ENCODE measurements at regions not wholly inside any gene's neighbourhood (a gene's known extent, or its start where the extent isn't known, plus 50 kb on each side); places are given as distances from the start of the nearest gene placed in this dataset.
"Not testable (repeated sequence)": the region's sequence is repeated elsewhere in the genome, so short reads cannot be mapped to it uniquely, and the experiment has no call there.

GRCh38 chr9:30292026-30292425 lies 2092.4 kb upstream of the ACO1 start:
- H3K79me1 ChIP-seq (ENCODE audit: low read depth, low read length); POLR2A ChIA-PET (ENCODE audit: partially characterized antibody); H3K56ac ChIP-seq (replicated peaks; ENCODE audit: insufficient read length, low read depth, low read length); H4K5ac ChIP-seq (ENCODE audit: insufficient read length, low read depth, low read length); H2BK12ac ChIP-seq (ENCODE audit: low read depth, low read length); H3K27ac ChIP-seq (ENCODE audit: low read depth, low read length); H3K18ac ChIP-seq (ENCODE audit: extremely low read depth, low read length); H4K20me1 ChIP-seq (replicated peaks in 1 of 2; ENCODE audit: control insufficient read depth in 1 of 2, insufficient read depth in 2 of 2, low read length in 2 of 2); DNase-seq (ENCODE audit: low read depth in 1 of 2, low spot score in 2 of 2); H2BK120ac ChIP-seq (replicated peaks; ENCODE audit: low read depth, low read length); H4K8ac ChIP-seq (ENCODE audit: extremely low read depth, insufficient read depth, low read length); H3K4ac ChIP-seq (replicated peaks; ENCODE audit: insufficient read length, low read depth, low read length); H3K9ac ChIP-seq (replicated peaks in 1 of 4; ENCODE audit: extremely low read depth in 1 of 4, low read depth in 3 of 4, low read length in 3 of 4); H3K4me2 ChIP-seq (ENCODE audit: insufficient read depth in 1 of 2, low read depth in 2 of 2, low read length in 2 of 2); H2BK5ac ChIP-seq (ENCODE audit: low read depth, low read length); H3K14ac ChIP-seq (ENCODE audit: insufficient read length); FAIRE-seq; H3K4me3 ChIP-seq (ENCODE audit: extremely low read depth in 1 of 4, insufficient read depth in 2 of 4, low read depth in 3 of 4, low read length in 4 of 4); H2AFZ ChIP-seq (ENCODE audit: low read length); H3K79me2 ChIP-seq (ENCODE audit: control insufficient read depth in 1 of 2, insufficient read depth in 2 of 2, low read length in 2 of 2); H4K91ac ChIP-seq (replicated peaks; ENCODE audit: insufficient read length, low read length); H3K23ac ChIP-seq (ENCODE audit: insufficient read length); H2AK5ac ChIP-seq (ENCODE audit: low read depth, low read length); H3K27me3 ChIP-seq (replicated peaks in 1 of 4; ENCODE audit: control insufficient read depth in 3 of 4, extremely low read depth in 1 of 4, insufficient read depth in 3 of 4, low read length in 3 of 4); H3K4me1 ChIP-seq (replicated peaks in 1 of 4; ENCODE audit: control insufficient read depth in 3 of 4, insufficient read depth in 4 of 4, low read length in 3 of 4); H2BK15ac ChIP-seq (ENCODE audit: low read length); H3K23me2 ChIP-seq (ENCODE audit: low read depth, low read length); H3K36me3 ChIP-seq (ENCODE audit: control insufficient read depth in 2 of 4, insufficient read depth in 4 of 4, low read length in 3 of 4); H2BK20ac ChIP-seq (ENCODE audit: low read length); H3K9me3 ChIP-seq (ENCODE audit: insufficient read depth in 2 of 2, low read depth in 1 of 2, low read length in 1 of 2): not testable (repeated sequence)
- CTCF ChIA-PET (ENCODE audit: partially characterized antibody): interaction anchor here (0.6 kb wide), 1 partner anchor 902 kb away, joined by 3 read pairs; no protein-coding TSS in a partner anchor
